Panc1 (cell line): ENCODE measurements at regions not wholly inside any gene's neighbourhood (a gene's known extent, or its start where the extent isn't known, plus 50 kb on each side); places are given as distances from the start of the nearest gene placed in this dataset.

Source experiments
- ATAC-seq: fragments of 200-7000 bp; cut with Tn5 transposase; 2 replicates; pipeline ENCODE4 v1.9.1; 2020; ENCODE audit warnings: mild to moderate bottlenecking, moderate library complexity
- BruUV-seq: library from RNA; stranded (reverse); fragments of 400-500 nt; replicated peaks from 2 replicates; lab custom pipeline; 2021; lab: Mats Ljungman, UMichigan
- CTCF ChIA-PET: fragments of 300-600 bp; sonication (Branson Sonifier 250); formaldehyde crosslinking; loops from one replicate; lab custom pipeline; 2022; ENCODE audit warnings: antibody characterized with exemption; lab: Charles Lee
- POLR2A ChIA-PET: fragments of 300-600 bp; sonication (Branson Sonifier 250); formaldehyde crosslinking; loops from one replicate; lab custom pipeline; 2022; ENCODE audit warnings: antibody characterized with exemption; lab: Charles Lee
- DNase-seq: peaks from one replicate; pipeline ENCODE4 v3.0.0-alpha.2; 2010; ENCODE audit warnings: low read depth, low spot score
- H3K27ac ChIP-seq: 2 replicates; pipeline ENCODE4 v1.5.1; 2011; ENCODE audit warnings: mild to moderate bottlenecking, low read length, inconsistent platforms
- H3K27me3 ChIP-seq: fragments of 200-500 bp; sonication (Bioruptor generic); 2 replicates; pipeline ENCODE4 v1.6.0; 2014; ENCODE audit warnings: low read length, inconsistent platforms; ENCODE audit not compliant: control insufficient read depth, insufficient read depth
- H3K36me3 ChIP-seq: fragments of 200-500 bp; sonication (Bioruptor generic); 2 replicates; pipeline ENCODE4 v1.5.1; 2014; ENCODE audit warnings: inconsistent platforms, mild to moderate bottlenecking, low read length, moderate library complexity; ENCODE audit not compliant: control insufficient read depth, insufficient read depth
- H3K4me1 ChIP-seq: 2 replicates; pipeline ENCODE4 v1.5.1; 2011; ENCODE audit warnings: inconsistent platforms, mild to moderate bottlenecking, low read length, moderate library complexity; ENCODE audit not compliant: control insufficient read depth, insufficient read depth
- H3K4me3 ChIP-seq, 2 experiments: 2 replicates each; pipeline ENCODE4 v1.5.1; 2011 to 2012; ENCODE audit warnings: low read depth in 2 of 2, low read length in 2 of 2, mild to moderate bottlenecking in 2 of 2, inconsistent platforms in 1 of 2, moderate library complexity in 1 of 2
- H3K9me3 ChIP-seq: fragments of 200-500 bp; sonication (Bioruptor generic); 2 replicates; pipeline ENCODE4 v1.5.1; 2014; ENCODE audit warnings: low read depth, mild to moderate bottlenecking, inconsistent platforms, low read length, moderate library complexity; ENCODE audit not compliant: control insufficient read depth, insufficient read depth
- POLR2AphosphoS5 ChIP-seq: IDR thresholded peaks from 2 replicates; pipeline ENCODE4 v1.6.1; 2012; ENCODE audit warnings: mild to moderate bottlenecking, low read depth, low read length, moderate library complexity
- SIN3A ChIP-seq: IDR thresholded peaks from 2 replicates; pipeline ENCODE4 v1.6.1; 2012; ENCODE audit warnings: low read depth, mild to moderate bottlenecking, low read length, moderate library complexity, borderline replicate concordance; ENCODE audit not compliant: insufficient read depth
- TCF7L2 ChIP-seq: IDR thresholded peaks from 2 replicates; pipeline ENCODE4 v1.6.1; 2011; ENCODE audit warnings: mild to moderate bottlenecking, low read depth, low read length, inconsistent platforms
- in situ Hi-C: cut with HindIII; loops from 2 replicates; pipeline ENCODE4 v1.10.0; 2016; ENCODE audit warnings: low sequenced_read_pairs, low pct_unique_long_range_greater_than_20kb
- intact Hi-C: fragments of 100-400 bp; cut with micrococcal nuclease; formaldehyde crosslinking; loops from one replicate; pipeline ENCODE4 v1.10.0; 2022; ENCODE audit not compliant: unreplicated experiment
- TF ChIP-seq, protein P1 (sequence below): fragments of 450-650 bp; IDR thresholded peaks from 2 replicates; pipeline ENCODE4 v1.5.1; 2017; ENCODE audit warnings: mild to moderate bottlenecking
- TF ChIP-seq, protein P2 (sequence below), 2 experiments: IDR thresholded peaks; 2 replicates each; pipeline ENCODE4 v1.6.1; 2011 to 2012; ENCODE audit warnings: low read depth in 2 of 2, control low read depth in 1 of 2, low read length in 1 of 2, mild to moderate bottlenecking in 1 of 2, moderate library complexity in 1 of 2; ENCODE audit not compliant: insufficient read depth in 1 of 2

- no peaks in the 10 kb centered on the region for H3K27me3 ChIP-seq
- H3K27ac ChIP-seq: no peak overlapping the region
- in situ Hi-C loops: no loop called here
- H3K4me3 ChIP-seq: no peak overlapping the region
- TF ChIP-seq POLR2AphosphoS5 (no peak), SIN3A (no peak), TCF7L2 (no peak)
- TF ChIP-seq, protein P1, sequence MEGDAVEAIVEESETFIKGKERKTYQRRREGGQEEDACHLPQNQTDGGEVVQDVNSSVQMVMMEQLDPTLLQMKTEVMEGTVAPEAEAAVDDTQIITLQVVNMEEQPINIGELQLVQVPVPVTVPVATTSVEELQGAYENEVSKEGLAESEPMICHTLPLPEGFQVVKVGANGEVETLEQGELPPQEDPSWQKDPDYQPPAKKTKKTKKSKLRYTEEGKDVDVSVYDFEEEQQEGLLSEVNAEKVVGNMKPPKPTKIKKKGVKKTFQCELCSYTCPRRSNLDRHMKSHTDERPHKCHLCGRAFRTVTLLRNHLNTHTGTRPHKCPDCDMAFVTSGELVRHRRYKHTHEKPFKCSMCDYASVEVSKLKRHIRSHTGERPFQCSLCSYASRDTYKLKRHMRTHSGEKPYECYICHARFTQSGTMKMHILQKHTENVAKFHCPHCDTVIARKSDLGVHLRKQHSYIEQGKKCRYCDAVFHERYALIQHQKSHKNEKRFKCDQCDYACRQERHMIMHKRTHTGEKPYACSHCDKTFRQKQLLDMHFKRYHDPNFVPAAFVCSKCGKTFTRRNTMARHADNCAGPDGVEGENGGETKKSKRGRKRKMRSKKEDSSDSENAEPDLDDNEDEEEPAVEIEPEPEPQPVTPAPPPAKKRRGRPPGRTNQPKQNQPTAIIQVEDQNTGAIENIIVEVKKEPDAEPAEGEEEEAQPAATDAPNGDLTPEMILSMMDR: no peak
- TF ChIP-seq, protein P2, sequence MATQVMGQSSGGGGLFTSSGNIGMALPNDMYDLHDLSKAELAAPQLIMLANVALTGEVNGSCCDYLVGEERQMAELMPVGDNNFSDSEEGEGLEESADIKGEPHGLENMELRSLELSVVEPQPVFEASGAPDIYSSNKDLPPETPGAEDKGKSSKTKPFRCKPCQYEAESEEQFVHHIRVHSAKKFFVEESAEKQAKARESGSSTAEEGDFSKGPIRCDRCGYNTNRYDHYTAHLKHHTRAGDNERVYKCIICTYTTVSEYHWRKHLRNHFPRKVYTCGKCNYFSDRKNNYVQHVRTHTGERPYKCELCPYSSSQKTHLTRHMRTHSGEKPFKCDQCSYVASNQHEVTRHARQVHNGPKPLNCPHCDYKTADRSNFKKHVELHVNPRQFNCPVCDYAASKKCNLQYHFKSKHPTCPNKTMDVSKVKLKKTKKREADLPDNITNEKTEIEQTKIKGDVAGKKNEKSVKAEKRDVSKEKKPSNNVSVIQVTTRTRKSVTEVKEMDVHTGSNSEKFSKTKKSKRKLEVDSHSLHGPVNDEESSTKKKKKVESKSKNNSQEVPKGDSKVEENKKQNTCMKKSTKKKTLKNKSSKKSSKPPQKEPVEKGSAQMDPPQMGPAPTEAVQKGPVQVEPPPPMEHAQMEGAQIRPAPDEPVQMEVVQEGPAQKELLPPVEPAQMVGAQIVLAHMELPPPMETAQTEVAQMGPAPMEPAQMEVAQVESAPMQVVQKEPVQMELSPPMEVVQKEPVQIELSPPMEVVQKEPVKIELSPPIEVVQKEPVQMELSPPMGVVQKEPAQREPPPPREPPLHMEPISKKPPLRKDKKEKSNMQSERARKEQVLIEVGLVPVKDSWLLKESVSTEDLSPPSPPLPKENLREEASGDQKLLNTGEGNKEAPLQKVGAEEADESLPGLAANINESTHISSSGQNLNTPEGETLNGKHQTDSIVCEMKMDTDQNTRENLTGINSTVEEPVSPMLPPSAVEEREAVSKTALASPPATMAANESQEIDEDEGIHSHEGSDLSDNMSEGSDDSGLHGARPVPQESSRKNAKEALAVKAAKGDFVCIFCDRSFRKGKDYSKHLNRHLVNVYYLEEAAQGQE (IDR thresholded peaks at IDR 0.05; ENCODE audit: insufficient read depth in 1 of 2, low read depth in 2 of 2, low read length in 1 of 2): no peak
- ATAC-seq (no peak), DNase-seq (no peak)
- no peaks in the 10 kb centered on the region for H3K36me3 ChIP-seq
- H3K4me1 ChIP-seq: no peaks in the 10 kb centered on the region
- intact Hi-C loops: no loop called here
- ChIA-PET POLR2A (no interaction called here), CTCF (no interaction called here)
- H3K9me3 ChIP-seq: no peaks in the 10 kb centered on the region
- BruUV-seq: no TSS peak
Observed at GRCh38 chr6:87757792-87758191, 55.8 kb upstream of the AKIRIN2 start.

DNA sequence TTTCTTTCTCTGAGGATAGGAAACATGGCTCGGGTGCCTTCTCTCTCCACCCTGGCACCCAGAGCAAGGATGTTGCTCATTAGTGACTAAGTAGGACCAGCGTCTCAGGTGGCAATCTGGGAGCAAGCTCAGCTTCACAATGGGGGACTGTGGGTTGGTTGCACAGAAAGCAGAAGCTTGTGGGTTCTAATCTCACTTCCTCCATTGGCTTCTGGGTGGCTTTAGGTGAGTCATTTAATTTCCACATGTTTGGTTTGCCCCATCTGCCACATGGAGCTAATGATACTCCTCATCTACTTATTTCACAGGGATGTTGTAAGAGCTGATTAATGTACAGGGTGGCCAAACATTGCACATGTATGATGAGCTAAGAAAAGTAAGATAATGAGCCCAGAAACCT lies 54.8 kb upstream of the AKIRIN2 start:
- intact Hi-C loops: no loop called here
- TF ChIP-seq TCF7L2: no peak
- TF ChIP-seq SIN3A: no peak
- TF ChIP-seq, protein P2 (IDR thresholded peaks at IDR 0.05; ENCODE audit: insufficient read depth in 1 of 2, low read depth in 2 of 2, low read length in 1 of 2): no peak
- TF ChIP-seq POLR2AphosphoS5: no peak
- TF ChIP-seq, protein P1: no peak
- no peaks in the 10 kb centered on the region for H3K27me3 ChIP-seq
- H3K4me3 ChIP-seq: no peak overlapping the region
- H3K36me3 ChIP-seq: no peaks in the 10 kb centered on the region
- DNase-seq (no peak), ATAC-seq (peak; percentile 48; the same call in 1 of the 2 replicates)
- ChIA-PET CTCF (no interaction called here), POLR2A (no interaction called here)
- in situ Hi-C loops: no loop called here
- no TSS peak for BruUV-seq
- no peaks in the 10 kb centered on the region for H3K4me1 ChIP-seq
- no peak overlapping the region for H3K27ac ChIP-seq
- H3K9me3 ChIP-seq: no peaks in the 10 kb centered on the region
